GM19099 (cell line): ENCODE measurements at regions not wholly inside any gene's neighbourhood (a gene's known extent, or its start where the extent isn't known, plus 50 kb on each side); places are given as distances from the start of the nearest gene placed in this dataset.

Experiments
- POLR2A ChIP-seq: IDR thresholded peaks from 3 replicates; pipeline ENCODE4 v1.6.1; 2011; ENCODE audit warnings: low read depth; ENCODE audit not compliant: insufficient read length; ENCODE audit errors: extremely low read depth

GRCh38 chr6:225121-225721 lies 67.1 kb upstream of the DUSP22 start:
- TF ChIP-seq POLR2A: no peak

- TF ChIP-seq POLR2A: peak; percentile 54
Measured at GRCh38 chr6:225907-226306, 66.4 kb upstream of the DUSP22 start.

- peak; percentile 2 for TF ChIP-seq POLR2A
Measured at GRCh38 chr6:226516-227073, 65.7 kb upstream of the DUSP22 start.

GRCh38 chr6:227074-227782 lies 65.1 kb upstream of the DUSP22 start:
- no peak for TF ChIP-seq POLR2A

- peak; percentile 36 for TF ChIP-seq POLR2A
Measured at GRCh38 chr6:227812-228338, 64.4 kb upstream of the DUSP22 start.

- peak; percentile 45 for TF ChIP-seq POLR2A
Measured at GRCh38 chr6:228881-229651, 63.2 kb upstream of the DUSP22 start.

- TF ChIP-seq POLR2A: no peak
Measured at GRCh38 chr6:231779-232178, 60.5 kb upstream of the DUSP22 start.

GRCh38 chr6:232982-233640 lies 59.2 kb upstream of the DUSP22 start:
- TF ChIP-seq POLR2A: no peak

GRCh38 chr6:234706-235372 lies 57.4 kb upstream of the DUSP22 start:
- no peak for TF ChIP-seq POLR2A

- no peak for TF ChIP-seq POLR2A
Measured at GRCh38 chr6:235763-236360, 56.4 kb upstream of the DUSP22 start.

- TF ChIP-seq POLR2A: no peak
Measured at GRCh38 chr6:236519-236918, 55.8 kb upstream of the DUSP22 start.

- TF ChIP-seq POLR2A: no peak
Measured at GRCh38 chr6:240151-240550, 52.1 kb upstream of the DUSP22 start.

GRCh38 chr6:241336-241865 lies 50.9 kb upstream of the DUSP22 start:
- no peak for TF ChIP-seq POLR2A
